ENCODE measurements at regions not wholly inside any gene's neighbourhood (a gene's known extent, or its start where the extent isn't known, plus 50 kb on each side); places are given as distances from the start of the nearest gene placed in this dataset.

GRCh38 chr5:74209571-74209970 is 431.0 kb downstream of the ENC1 start:
- no peak for DNase-seq

GRCh38 chr5:74206579-74207550 is 433.7 kb downstream of the ENC1 start:
- no peak for DNase-seq

GRCh38 chr5:74205767-74206578 is 434.6 kb downstream of the ENC1 start:
- no peak for DNase-seq

GRCh38 chr5:74201334-74202081 is 439.0 kb downstream of the ENC1 start:
- DNase-seq: no peak

- no peak for DNase-seq
These were observed 440.0 kb downstream of the ENC1 start for GRCh38 chr5:74200560-74200959.

- DNase-seq: no peak
These were observed 440.9 kb downstream of the ENC1 start for GRCh38 chr5:74199436-74200210.

GRCh38 chr5:74199005-74199404 is 441.5 kb downstream of the ENC1 start:
- no peak for DNase-seq

GRCh38 chr5:74198156-74198555 is 442.4 kb downstream of the ENC1 start:
- no peak for DNase-seq

GRCh38 chr5:74196233-74196632 is 444.3 kb downstream of the ENC1 start:
- DNase-seq: no peak

- no peak for DNase-seq
These were observed 446.3 kb downstream of the ENC1 start for GRCh38 chr5:74194196-74194595.

- DNase-seq: no peak
These were observed 447.8 kb downstream of the ENC1 start for GRCh38 chr5:74192606-74193299.

GRCh38 chr5:74188351-74189105 is 452.0 kb downstream of the ENC1 start:
- no peak for DNase-seq

- DNase-seq: no peak
These were observed 452.8 kb downstream of the ENC1 start for GRCh38 chr5:74187757-74188156.

GRCh38 chr5:74186356-74187315 is 453.9 kb downstream of the ENC1 start:
- DNase-seq: no peak

- DNase-seq: no peak
These were observed 454.9 kb downstream of the ENC1 start for GRCh38 chr5:74185599-74185998.

- DNase-seq: no peak
These were observed 455.9 kb downstream of the ENC1 start for GRCh38 chr5:74184649-74185048.

GRCh38 chr5:74183041-74183440 is 457.5 kb downstream of the ENC1 start:
- no peak for DNase-seq

GRCh38 chr5:74182603-74183002 is 457.9 kb downstream of the ENC1 start:
- no peak for DNase-seq

- no peak for DNase-seq
These were observed 460.8 kb downstream of the ENC1 start for GRCh38 chr5:74179701-74180100.

- DNase-seq: no peak
These were observed 461.3 kb downstream of the ENC1 start for GRCh38 chr5:74179179-74179578.
